T-helper 17 cell (primary cell): ENCODE measurements at regions not wholly inside any gene's neighbourhood (a gene's known extent, or its start where the extent isn't known, plus 50 kb on each side); places are given as distances from the start of the nearest gene placed in this dataset.

Experiments
- ATAC-seq: fragments of 150-1000 bp; cut with Tn5 transposase; 2 replicates; pipeline ENCODE4 v1.10.0; 2021; ENCODE audit warnings: mild to moderate bottlenecking, moderate library complexity
- DNase-seq, 3 donors: peaks; one replicate each; pipeline versions ENCODE4 v3.0.0 to v3.0.0-alpha.2; 2020 to 2021
- H3K9me3 ChIP-seq: one replicate; pipeline ENCODE4 v1.7.0; 2013; ENCODE audit warnings: low read length, mild to moderate bottlenecking; ENCODE audit not compliant: control insufficient read depth, poor library complexity, severe bottlenecking
- H3K27ac Mint-ChIP-seq: one replicate; pipeline ENCODE4 v1.8.0; 2022; ENCODE audit warnings: mild to moderate bottlenecking, moderate library complexity, mixed read lengths
- H3K27me3 Mint-ChIP-seq: one replicate; pipeline ENCODE4 v1.8.0; 2022; ENCODE audit warnings: mixed read lengths
- H3K36me3 Mint-ChIP-seq: one replicate; pipeline ENCODE4 v1.8.0; 2022; ENCODE audit warnings: low read depth, mixed read lengths
- H3K4me1 Mint-ChIP-seq: one replicate; pipeline ENCODE4 v1.8.0; 2022; ENCODE audit warnings: mild to moderate bottlenecking, mixed read lengths
- H3K4me3 Mint-ChIP-seq: one replicate; pipeline ENCODE4 v1.8.0; 2022; ENCODE audit warnings: mild to moderate bottlenecking, moderate library complexity, mixed read lengths

DNA sequence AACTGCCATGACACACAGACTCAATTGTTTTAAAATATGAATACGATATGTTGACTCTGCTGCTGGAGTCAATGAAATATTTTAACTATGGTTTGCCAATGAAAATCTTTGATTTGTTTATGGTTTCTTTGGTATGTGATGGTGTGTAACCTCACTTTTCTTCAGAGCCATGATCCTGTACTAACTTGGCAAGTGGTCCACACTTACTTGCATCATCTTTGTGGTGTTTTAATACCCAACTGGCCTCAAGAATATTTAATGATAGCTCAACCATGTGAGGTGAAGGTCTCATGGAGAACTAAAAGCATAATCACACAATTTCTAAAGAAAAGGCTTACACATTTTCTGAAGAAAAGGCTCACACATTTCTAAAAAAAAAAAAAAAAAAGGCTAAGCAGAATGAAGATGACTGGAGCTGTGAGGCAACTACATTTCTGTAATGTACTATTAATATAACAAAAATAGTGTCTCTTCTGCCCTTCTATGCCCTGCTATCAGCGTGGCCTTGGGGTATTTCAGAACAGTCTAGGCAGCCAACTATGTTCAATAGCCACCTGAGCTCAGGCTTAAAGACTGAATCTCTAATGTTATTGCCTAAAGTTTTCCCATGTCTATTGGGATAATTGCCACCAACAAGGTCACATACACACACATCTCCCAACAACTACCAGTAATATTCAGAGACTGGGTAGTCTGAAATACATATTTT is 395.0 kb downstream of the MLLT3 start:
- ATAC-seq (no peak), DNase-seq (no peak)
- no peaks in the 10 kb centered on the region for H3K9me3 ChIP-seq
- peaks cover 13% of the 10 kb centered on the region for H3K4me1 Mint-ChIP-seq
- H3K36me3 Mint-ChIP-seq, result no peaks in the 10 kb centered on the region
- no peaks in the 10 kb centered on the region for H3K27me3 Mint-ChIP-seq
- no peak overlapping the region for H3K4me3 Mint-ChIP-seq
- no peak overlapping the region for H3K27ac Mint-ChIP-seq

DNA sequence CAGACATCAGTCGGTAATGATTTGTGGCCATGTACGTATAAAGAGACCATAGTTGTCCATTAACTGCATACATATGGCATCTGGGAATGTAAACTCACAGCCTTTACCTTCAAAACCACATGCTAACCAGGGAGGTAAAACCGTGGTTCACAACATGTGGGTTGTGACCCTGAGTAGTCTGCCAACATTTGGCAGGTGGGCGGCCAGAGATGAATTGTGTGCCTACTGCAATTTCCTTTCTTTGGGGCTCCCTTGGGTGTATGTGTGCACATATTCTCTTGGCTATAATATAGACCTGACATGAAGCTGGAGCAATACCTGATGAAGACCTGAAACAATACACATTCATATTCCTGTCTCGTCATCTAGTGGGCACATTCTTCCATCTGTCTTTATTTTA is 396.0 kb downstream of the MLLT3 start:
- Mint-ChIP-seq H3K4me1 (peaks cover 14% of the 10 kb centered on the region), H3K36me3 (no peaks in the 10 kb centered on the region), H3K4me3 (no peak overlapping the region), H3K27ac (no peak overlapping the region), H3K27me3 (no peaks in the 10 kb centered on the region)
- ATAC-seq, result no peak
- no peaks in the 10 kb centered on the region for H3K9me3 ChIP-seq
- no peak for DNase-seq

DNA sequence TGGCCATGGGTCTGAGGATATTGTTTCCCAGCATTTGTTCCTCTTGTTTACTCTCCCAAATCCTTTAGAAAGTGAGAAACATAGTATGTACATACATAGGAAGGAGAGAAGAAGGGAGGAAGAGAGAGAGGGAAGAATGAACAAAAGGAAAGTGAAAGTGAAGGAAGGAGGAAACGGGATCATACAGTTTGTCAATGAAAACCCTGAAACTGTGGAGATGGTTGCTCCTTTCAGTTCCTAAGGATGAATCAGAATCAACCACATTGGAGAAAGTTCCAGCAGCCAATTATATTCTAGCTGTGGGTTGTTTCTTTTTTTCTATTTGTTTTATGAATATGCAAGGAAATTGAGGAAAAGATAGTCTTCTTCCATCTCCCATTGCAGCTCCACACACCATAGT is 396.5 kb downstream of the MLLT3 start:
- no peaks in the 10 kb centered on the region for H3K27me3 Mint-ChIP-seq
- no peak for DNase-seq
- H3K27ac Mint-ChIP-seq, result no peak overlapping the region
- no peaks in the 10 kb centered on the region for H3K36me3 Mint-ChIP-seq
- ATAC-seq, result no peak
- H3K4me1 Mint-ChIP-seq, result peaks cover 17% of the 10 kb centered on the region
- H3K4me3 Mint-ChIP-seq, result peak overlapping the region; percentile 52
- H3K9me3 ChIP-seq, result no peaks in the 10 kb centered on the region

DNA sequence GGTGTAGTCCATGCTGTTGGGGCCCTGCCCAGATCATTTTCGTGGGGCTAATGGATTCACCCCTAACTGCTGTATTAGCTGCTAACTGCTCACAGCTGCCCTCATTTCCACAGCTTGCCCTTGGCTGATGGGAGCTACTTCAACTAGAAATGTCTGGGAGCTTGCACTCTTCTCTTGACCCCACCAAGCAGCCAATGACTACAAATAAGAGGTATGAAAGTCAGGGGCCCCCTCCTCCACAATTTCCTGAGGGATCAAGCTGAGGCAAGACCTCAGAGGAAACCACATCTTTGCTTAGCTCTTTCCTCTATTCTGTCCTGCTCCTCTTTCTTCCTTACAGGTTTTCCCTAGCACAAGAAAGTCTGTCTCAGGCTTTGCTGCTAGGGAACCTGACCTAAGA is 397.5 kb downstream of the MLLT3 start:
- Mint-ChIP-seq H3K27ac (no peak overlapping the region), H3K4me3 (no peak overlapping the region), H3K4me1 (peaks cover 17% of the 10 kb centered on the region), H3K27me3 (no peaks in the 10 kb centered on the region), H3K36me3 (no peaks in the 10 kb centered on the region)
- DNase-seq (no peak), ATAC-seq (no peak)
- no peaks in the 10 kb centered on the region for H3K9me3 ChIP-seq

DNA sequence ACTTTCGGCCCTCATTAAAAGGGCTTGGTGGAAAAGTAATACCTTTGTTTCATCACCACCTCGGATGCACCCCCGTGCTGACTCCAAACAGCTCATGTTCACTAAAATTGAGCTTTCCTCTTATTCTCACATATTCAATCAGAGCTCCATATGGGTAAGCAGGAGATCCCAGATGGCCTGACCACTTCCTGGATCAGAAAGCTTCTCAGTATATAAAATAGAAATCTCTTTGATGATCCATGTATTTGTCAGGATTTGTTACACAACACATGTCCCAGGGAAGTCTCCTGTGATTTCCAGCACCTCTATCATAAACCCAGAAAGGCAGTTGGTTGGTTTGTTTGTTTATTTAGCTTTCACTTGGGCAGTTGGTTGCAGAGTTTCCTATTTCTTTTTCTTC is 402.0 kb downstream of the MLLT3 start:
- no peak for ATAC-seq
- Mint-ChIP-seq H3K27ac (no peak overlapping the region), H3K27me3 (peaks cover 4% of the 10 kb centered on the region), H3K36me3 (no peaks in the 10 kb centered on the region), H3K4me3 (no peak overlapping the region), H3K4me1 (peaks cover 4% of the 10 kb centered on the region)
- DNase-seq, result no peak
- no peaks in the 10 kb centered on the region for H3K9me3 ChIP-seq

DNA sequence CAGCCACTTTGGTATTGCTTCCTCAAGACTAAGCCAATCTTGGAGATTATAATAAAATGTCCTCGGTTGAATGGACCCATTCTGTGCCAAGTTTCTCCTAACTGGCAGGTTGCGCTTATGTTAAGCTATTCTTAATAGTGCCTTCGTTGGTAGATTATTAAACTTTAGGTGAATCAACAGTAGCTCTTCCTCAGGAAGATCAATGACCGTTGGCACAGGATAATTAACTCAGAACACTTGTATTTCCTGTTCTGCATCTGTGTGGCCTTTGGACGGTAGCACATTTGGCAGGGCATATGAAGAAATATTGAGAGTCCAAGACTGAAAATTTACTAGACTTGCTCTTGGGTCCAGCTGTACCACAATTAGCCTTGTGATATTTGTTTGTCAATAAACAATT is 402.9 kb downstream of the MLLT3 start:
- peaks cover 4% of the 10 kb centered on the region for H3K27me3 Mint-ChIP-seq
- ATAC-seq (no peak), DNase-seq (no peak)
- H3K36me3 Mint-ChIP-seq, result no peaks in the 10 kb centered on the region
- H3K4me3 Mint-ChIP-seq, result no peak overlapping the region
- H3K27ac Mint-ChIP-seq, result no peak overlapping the region
- peaks cover 4% of the 10 kb centered on the region for H3K4me1 Mint-ChIP-seq
- no peaks in the 10 kb centered on the region for H3K9me3 ChIP-seq

DNA sequence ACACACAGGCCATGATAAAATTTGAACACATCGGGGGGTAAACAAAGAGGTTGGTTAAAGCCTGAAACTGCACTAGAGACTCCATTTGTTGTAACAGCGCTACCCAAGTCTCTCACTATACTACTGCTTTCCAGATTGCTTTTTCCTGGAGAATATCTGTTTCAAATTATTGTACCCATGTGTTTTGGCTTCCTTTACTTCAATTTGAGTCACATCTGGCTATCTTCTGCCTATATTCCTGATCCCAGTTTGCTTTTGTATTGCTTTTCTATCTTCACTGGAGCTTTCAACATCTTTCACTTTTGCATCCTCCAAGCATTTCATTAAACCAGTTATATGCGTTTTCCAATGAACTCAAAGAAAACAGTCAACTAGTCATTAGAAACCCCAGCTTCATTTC is 404.7 kb downstream of the MLLT3 start:
- Mint-ChIP-seq H3K27ac (no peak overlapping the region), H3K4me3 (no peak overlapping the region), H3K36me3 (no peaks in the 10 kb centered on the region), H3K27me3 (peaks cover 4% of the 10 kb centered on the region), H3K4me1 (peaks cover 4% of the 10 kb centered on the region)
- no peak for ATAC-seq
- DNase-seq, result no peak
- no peaks in the 10 kb centered on the region for H3K9me3 ChIP-seq

DNA sequence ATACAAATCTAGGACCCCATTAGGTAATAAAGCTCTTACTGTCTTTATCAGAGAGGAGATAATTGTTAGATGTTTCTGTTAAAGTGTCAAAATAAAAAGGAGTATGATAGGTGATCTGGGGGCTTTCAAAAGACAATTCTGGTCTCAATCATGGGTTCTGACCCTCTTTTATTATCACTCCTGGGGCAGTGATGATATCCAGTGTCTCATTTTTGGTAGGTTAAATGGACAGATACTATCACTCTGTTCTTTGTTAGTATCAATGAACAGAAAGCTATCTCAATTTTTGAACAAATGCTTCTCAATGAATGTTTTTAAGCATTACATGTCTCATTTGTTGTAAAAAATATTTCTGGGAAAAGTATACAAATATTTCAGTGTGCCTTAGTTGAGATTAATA is 405.9 kb downstream of the MLLT3 start:
- ATAC-seq (no peak), DNase-seq (no peak)
- no peak overlapping the region for H3K4me3 Mint-ChIP-seq
- H3K27me3 Mint-ChIP-seq, result peaks cover 4% of the 10 kb centered on the region
- no peaks in the 10 kb centered on the region for H3K36me3 Mint-ChIP-seq
- H3K27ac Mint-ChIP-seq, result no peak overlapping the region
- H3K4me1 Mint-ChIP-seq, result peaks cover 4% of the 10 kb centered on the region
- H3K9me3 ChIP-seq, result no peaks in the 10 kb centered on the region

DNA sequence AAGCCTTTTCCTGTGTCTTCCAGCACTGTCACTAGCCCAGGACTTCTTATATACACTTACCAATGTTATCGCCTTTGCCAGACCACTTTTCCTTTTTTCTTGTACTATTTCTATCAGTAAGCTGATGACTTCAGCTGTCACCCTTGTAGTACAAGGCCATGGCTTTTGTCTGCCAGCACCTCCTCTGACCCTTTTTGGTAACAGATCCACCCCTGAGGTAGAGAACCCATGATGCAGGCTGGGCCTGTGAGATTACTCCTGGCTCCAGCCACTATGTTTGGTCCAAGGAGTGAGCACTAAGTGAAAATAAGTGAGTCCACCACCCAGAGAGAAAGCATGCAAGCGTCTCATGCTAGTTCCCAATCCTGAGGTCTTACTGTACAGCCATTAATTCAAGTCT is 406.7 kb downstream of the MLLT3 start:
- H3K36me3 Mint-ChIP-seq, result no peaks in the 10 kb centered on the region
- peaks cover 4% of the 10 kb centered on the region for H3K27me3 Mint-ChIP-seq
- no peak overlapping the region for H3K27ac Mint-ChIP-seq

DNA sequence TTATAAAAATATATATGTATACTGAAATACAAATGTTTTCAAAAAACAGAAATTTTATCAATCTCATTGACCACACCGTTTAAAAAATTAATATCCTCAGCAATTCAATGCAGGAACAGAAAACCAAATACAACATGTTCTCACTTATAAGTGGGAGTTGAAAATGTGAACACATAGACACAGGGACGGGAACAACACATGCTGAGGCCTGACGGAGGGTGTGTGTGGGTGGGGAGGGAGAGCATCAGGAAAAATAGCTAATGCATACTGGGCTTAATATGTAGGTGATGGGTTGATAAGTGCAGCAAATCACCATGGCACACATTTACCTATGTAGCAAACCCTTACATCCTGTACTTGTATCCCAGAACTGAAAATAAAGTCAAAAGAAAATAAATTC is 409.5 kb downstream of the MLLT3 start:
- Mint-ChIP-seq H3K27ac (no peak overlapping the region), H3K4me3 (no peak overlapping the region), H3K36me3 (no peaks in the 10 kb centered on the region), H3K27me3 (peaks cover 4% of the 10 kb centered on the region), H3K4me1 (peaks cover 15% of the 10 kb centered on the region)
- ATAC-seq (no peak), DNase-seq (no peak)
- no peaks in the 10 kb centered on the region for H3K9me3 ChIP-seq

More for the DNA sequence above, 406.7 kb downstream of the MLLT3 start:
- Mint-ChIP-seq H3K4me3 (no peak overlapping the region), H3K4me1 (no peaks in the 10 kb centered on the region)
- DNase-seq (no peak), ATAC-seq (no peak)
- H3K9me3 ChIP-seq, result no peaks in the 10 kb centered on the region

DNA sequence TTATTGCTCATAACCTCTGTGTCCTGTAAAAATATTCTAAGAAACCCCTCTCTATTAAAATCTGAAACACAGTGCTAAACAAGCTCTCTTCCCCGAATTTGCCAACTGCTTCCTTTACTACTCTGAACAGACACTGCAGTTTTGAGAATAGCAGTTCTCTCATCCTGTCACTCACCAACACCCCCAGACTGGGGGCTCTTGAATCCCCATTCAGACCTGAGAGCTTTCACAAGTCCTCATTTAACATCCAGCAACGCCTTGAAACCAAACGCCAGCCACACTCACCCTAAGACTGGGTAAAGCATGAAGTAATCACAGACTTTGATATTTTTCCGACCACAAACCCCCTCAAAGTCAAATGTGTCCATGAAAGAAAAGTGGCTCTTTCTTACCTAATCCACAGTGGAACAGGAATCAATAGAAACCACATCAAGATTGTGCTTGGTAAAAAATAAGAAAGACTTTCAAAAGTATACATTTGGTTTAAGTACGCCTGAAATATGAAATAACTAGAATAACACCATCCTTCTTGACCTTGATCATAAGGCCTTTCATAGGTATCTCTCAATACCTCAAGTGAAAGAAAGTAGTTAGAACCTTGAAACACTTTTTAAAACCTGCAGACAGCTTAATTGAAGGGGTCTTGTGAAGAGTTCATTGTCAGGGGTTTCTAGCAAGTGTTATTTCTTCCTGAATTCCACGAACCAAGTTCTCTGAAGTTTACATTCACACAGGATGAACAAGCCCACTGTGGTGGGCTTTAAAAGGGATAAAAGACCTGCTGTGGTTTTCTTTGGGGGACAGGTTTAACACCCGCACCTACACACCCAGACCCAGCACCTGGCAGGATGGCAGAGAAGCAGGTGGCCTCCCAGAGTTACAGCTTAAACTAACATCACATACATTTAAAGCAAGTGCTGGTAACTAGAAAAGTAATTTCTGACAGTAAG is 412.6 kb downstream of the MLLT3 start:
- H3K4me1 Mint-ChIP-seq, result peaks cover 21% of the 10 kb centered on the region
- peak overlapping the region; percentile 83 for H3K4me3 Mint-ChIP-seq
- no peak for DNase-seq
- no peaks in the 10 kb centered on the region for H3K9me3 ChIP-seq
- ATAC-seq, result peak; percentile 79
- H3K27me3 Mint-ChIP-seq, result no peaks in the 10 kb centered on the region
- peaks cover 2% of the 10 kb centered on the region for H3K36me3 Mint-ChIP-seq
- H3K27ac Mint-ChIP-seq, result peak overlapping the region; percentile 95

DNA sequence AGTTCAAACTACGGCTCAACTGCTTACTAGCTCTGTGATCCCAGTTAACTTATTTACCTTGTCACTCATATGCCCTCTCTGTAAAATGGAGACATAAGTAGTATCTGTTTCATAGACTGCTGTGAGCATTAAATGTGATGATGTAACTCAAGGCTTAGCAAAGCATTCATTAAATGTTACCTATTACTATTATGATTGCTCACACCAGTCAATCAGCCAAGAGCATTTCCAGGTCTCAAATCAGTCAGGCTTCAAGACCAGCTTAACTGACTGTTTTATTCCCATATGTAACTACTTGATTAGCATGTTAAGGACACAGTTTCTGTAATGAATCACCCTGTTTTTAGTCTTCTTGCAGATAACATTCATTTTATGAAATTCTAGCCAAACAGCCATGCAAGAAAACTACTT is 413.3 kb downstream of the MLLT3 start:
- DNase-seq (no peak), ATAC-seq (no peak)
- Mint-ChIP-seq H3K4me3 (peak overlapping the region; percentile 83), H3K4me1 (peaks cover 21% of the 10 kb centered on the region), H3K36me3 (peaks cover 2% of the 10 kb centered on the region), H3K27ac (peak overlapping the region; percentile 95), H3K27me3 (no peaks in the 10 kb centered on the region)
- no peaks in the 10 kb centered on the region for H3K9me3 ChIP-seq

DNA sequence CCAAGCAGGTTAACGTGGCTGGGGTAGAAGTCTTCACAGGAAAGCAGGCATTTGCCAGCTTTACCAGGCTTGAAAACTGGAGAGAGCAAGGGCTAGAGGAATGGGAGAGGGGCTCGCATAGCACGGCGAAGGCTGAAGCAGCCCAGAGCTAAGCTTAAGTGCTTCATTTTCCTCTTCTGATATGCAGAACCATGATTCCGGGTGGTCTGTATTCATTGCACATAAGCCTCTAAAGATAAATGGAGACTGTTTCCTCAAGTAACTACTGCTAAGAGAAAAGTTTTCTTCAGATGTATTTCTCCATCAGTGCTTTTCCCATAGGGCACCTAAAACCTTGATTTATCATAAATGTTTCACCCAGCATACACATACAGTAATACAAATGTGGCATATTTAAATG is 414.1 kb downstream of the MLLT3 start:
- Mint-ChIP-seq H3K4me1 (peaks cover 21% of the 10 kb centered on the region), H3K36me3 (peaks cover 2% of the 10 kb centered on the region), H3K27me3 (no peaks in the 10 kb centered on the region), H3K4me3 (peak overlapping the region; percentile 19), H3K27ac (peak overlapping the region; percentile 95)
- H3K9me3 ChIP-seq, result no peaks in the 10 kb centered on the region
- ATAC-seq, result no peak
- no peak for DNase-seq
